ENCODE measurements at regions not wholly inside any gene's neighbourhood (a gene's known extent, or its start where the extent isn't known, plus 50 kb on each side); places are given as distances from the start of the nearest gene placed in this dataset.
"Not testable (repeated sequence)": the region's sequence is repeated elsewhere in the genome, so short reads cannot be mapped to it uniquely, and the experiment has no call there.

DNA sequence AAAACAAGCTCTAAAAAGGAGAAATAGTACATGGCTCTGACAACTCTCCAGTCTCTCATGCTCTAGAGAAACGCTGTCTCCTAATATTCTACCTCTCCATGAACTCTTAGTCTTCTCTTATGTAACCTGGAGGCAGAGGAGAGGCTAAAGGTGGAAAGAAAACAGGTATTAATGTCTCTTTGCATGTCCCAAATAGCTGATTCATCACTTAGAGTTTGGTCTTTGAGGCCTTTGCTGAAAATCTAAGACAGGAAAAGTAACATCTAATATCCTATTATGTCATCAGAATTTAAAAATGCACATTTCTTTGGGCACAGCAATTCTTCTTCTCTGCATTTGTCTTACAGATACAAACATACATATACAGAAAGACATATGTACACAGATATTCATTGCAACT lies 127.2 kb downstream of the DHRS2 start:
- Histone ChIP-seq H3K9me3 (replicated peaks in 1 of 2; ENCODE audit: control insufficient read depth in 1 of 2, insufficient read depth in 1 of 2, low read length in 2 of 2) (peaks cover 0 to 3% of the 10 kb centered on the region in 2 donors), H3K27ac (ENCODE audit: low read depth in 1 of 2, low read length in 2 of 2) (no peak overlapping the region), H3K9ac (ENCODE audit: insufficient read depth, low read length, poor library complexity, severe bottlenecking) (no peak overlapping the region), H3K4me1 (ENCODE audit: control insufficient read depth in 1 of 2, insufficient read depth in 2 of 2, low read length in 2 of 2) (no peaks in the 10 kb centered on the region), H3K4me2 (replicated peaks; ENCODE audit: extremely low read depth, low read length, poor library complexity, severe bottlenecking) (no peak overlapping the region), H3K27me3 (ENCODE audit: control insufficient read depth in 2 of 2, insufficient read depth in 2 of 2, low read length in 2 of 2) (no peaks in the 10 kb centered on the region), H2AFZ (ENCODE audit: insufficient read depth, low read depth, low read length, poor library complexity, severe bottlenecking) (no peak overlapping the region), H3K79me2 (ENCODE audit: insufficient read depth, low read length) (no peaks in the 10 kb centered on the region), H3K36me3 (replicated peaks in 1 of 2; ENCODE audit: control insufficient read depth in 1 of 2, insufficient read depth in 2 of 2, low read length in 2 of 2) (no peaks in the 10 kb centered on the region), H3K4me3 (replicated peaks in 1 of 3; ENCODE audit: low read depth in 2 of 3, low read length in 3 of 3) (no peak overlapping the region), H4K20me1 (ENCODE audit: insufficient read depth, low read length) (no peaks in the 10 kb centered on the region)
- intact Hi-C loops (cut with micrococcal nuclease): no loop called here
- H3K36me3 Mint-ChIP-seq: no peaks in the 10 kb centered on the region
- peaks cover 0 to 2% (median 0%) of the 10 kb centered on the region in 3 donors for H3K27me3 Mint-ChIP-seq (ENCODE audit: low read depth in 3 of 3)
- no CpG with 5 or more reads among the region's 1 CpG for WGBS (ENCODE audit: insufficient coverage)
- H3K4me3 Mint-ChIP-seq: no peak overlapping the region
- H3K9me3 Mint-ChIP-seq: peaks cover 0 to 12% (median 7%) of the 10 kb centered on the region in 7 donors
- no peak for DNase-seq
- no peaks in the 10 kb centered on the region for H3K4me1 Mint-ChIP-seq
- no peak for TF ChIP-seq CTCF (IDR thresholded peaks at IDR 0.05)
- H3K27ac Mint-ChIP-seq: no peak overlapping the region

- H3K27ac ChIP-seq (ENCODE audit: low read depth in 1 of 2, low read length in 2 of 2): no peak overlapping the region
- Mint-ChIP-seq H3K9me3 (peaks cover 0 to 9% (median 2%) of the 10 kb centered on the region in 7 donors), H3K4me1 (no peaks in the 10 kb centered on the region), H3K36me3 (no peaks in the 10 kb centered on the region), H3K27me3 (ENCODE audit: low read depth in 3 of 3) (peaks cover 0 to 2% (median 0%) of the 10 kb centered on the region in 3 donors), H3K27ac (no peak overlapping the region), H3K4me3 (no peak overlapping the region)
- intact Hi-C loops (cut with micrococcal nuclease): no loop called here
- no peaks in the 10 kb centered on the region for H4K20me1 ChIP-seq (ENCODE audit: insufficient read depth, low read length)
- H2AFZ ChIP-seq (ENCODE audit: insufficient read depth, low read depth, low read length, poor library complexity, severe bottlenecking): no peak overlapping the region
- 80% methylated on average over 1 of the region's 1 CpG for WGBS (ENCODE audit: insufficient coverage)
- H3K4me3 ChIP-seq (replicated peaks in 1 of 3; ENCODE audit: low read depth in 2 of 3, low read length in 3 of 3): no peak overlapping the region
- no peak for DNase-seq
- no peak overlapping the region for H3K4me2 ChIP-seq (replicated peaks; ENCODE audit: extremely low read depth, low read length, poor library complexity, severe bottlenecking)
- H3K27me3 ChIP-seq (ENCODE audit: control insufficient read depth in 2 of 2, insufficient read depth in 2 of 2, low read length in 2 of 2): no peaks in the 10 kb centered on the region
- peaks cover 0 to 3% of the 10 kb centered on the region in 2 donors for H3K9me3 ChIP-seq (replicated peaks in 1 of 2; ENCODE audit: control insufficient read depth in 1 of 2, insufficient read depth in 1 of 2, low read length in 2 of 2)
- no peaks in the 10 kb centered on the region for H3K36me3 ChIP-seq (replicated peaks in 1 of 2; ENCODE audit: control insufficient read depth in 1 of 2, insufficient read depth in 2 of 2, low read length in 2 of 2)
- no peak for TF ChIP-seq CTCF (IDR thresholded peaks at IDR 0.05)
- no peak overlapping the region for H3K9ac ChIP-seq (ENCODE audit: insufficient read depth, low read length, poor library complexity, severe bottlenecking)
- H3K79me2 ChIP-seq (ENCODE audit: insufficient read depth, low read length): no peaks in the 10 kb centered on the region
- H3K4me1 ChIP-seq (ENCODE audit: control insufficient read depth in 1 of 2, insufficient read depth in 2 of 2, low read length in 2 of 2): no peaks in the 10 kb centered on the region
Measured at GRCh38 chr14:23766737-23767401, 130.7 kb downstream of the DHRS2 start.

- H3K27ac Mint-ChIP-seq; H3K4me1 ChIP-seq (ENCODE audit: control insufficient read depth in 1 of 2, insufficient read depth in 2 of 2, low read length in 2 of 2); H3K27me3 ChIP-seq (ENCODE audit: control insufficient read depth in 2 of 2, insufficient read depth in 2 of 2, low read length in 2 of 2); H3K27ac ChIP-seq (ENCODE audit: low read depth in 1 of 2, low read length in 2 of 2); H3K36me3 Mint-ChIP-seq; H3K4me3 Mint-ChIP-seq; H3K4me1 Mint-ChIP-seq; H3K4me3 ChIP-seq (replicated peaks in 1 of 3; ENCODE audit: low read depth in 2 of 3, low read length in 3 of 3); H2AFZ ChIP-seq (ENCODE audit: insufficient read depth, low read depth, low read length, poor library complexity, severe bottlenecking); H3K4me2 ChIP-seq (replicated peaks; ENCODE audit: extremely low read depth, low read length, poor library complexity, severe bottlenecking); H3K36me3 ChIP-seq (replicated peaks in 1 of 2; ENCODE audit: control insufficient read depth in 1 of 2, insufficient read depth in 2 of 2, low read length in 2 of 2); H3K79me2 ChIP-seq (ENCODE audit: insufficient read depth, low read length); intact Hi-C loops (cut with micrococcal nuclease); DNase-seq; H3K9me3 Mint-ChIP-seq; H3K9ac ChIP-seq (ENCODE audit: insufficient read depth, low read length, poor library complexity, severe bottlenecking); H3K27me3 Mint-ChIP-seq (ENCODE audit: low read depth in 3 of 3); H3K9me3 ChIP-seq (replicated peaks in 1 of 2; ENCODE audit: control insufficient read depth in 1 of 2, insufficient read depth in 1 of 2, low read length in 2 of 2); H4K20me1 ChIP-seq (ENCODE audit: insufficient read depth, low read length): not testable (repeated sequence)
- 96% methylated on average over 7 of the region's 9 CpGs for WGBS (ENCODE audit: insufficient coverage)
Measured at GRCh38 chr14:23769221-23769728, 133.1 kb downstream of the DHRS2 start.

Data from CD14-positive monocyte (primary cell).